GM23338 (cell line): ENCODE measurements at regions not wholly inside any gene's neighbourhood (a gene's known extent, or its start where the extent isn't known, plus 50 kb on each side); places are given as distances from the start of the nearest gene placed in this dataset.

Experiments used
- ATAC-seq: fragments of 200-7000 bp; cut with Tn5 transposase; 3 replicates; pipeline ENCODE4 v1.9.1; 2020
- DNase-seq: peaks from one replicate; pipeline ENCODE4 v3.0.0-alpha.2; 2015; ENCODE audit warnings: low spot score
- H2AFZ ChIP-seq: fragments of 200-600 bp; sonication (generic); 2 replicates; pipeline ENCODE4 v1.8.0; 2016; ENCODE audit warnings: antibody characterized with exemption, mild to moderate bottlenecking, moderate library complexity
- H3F3A ChIP-seq: fragments of 200-600 bp; sonication (generic); replicated peaks from 2 replicates; pipeline ENCODE4 v1.8.0; 2017; ENCODE audit warnings: antibody characterized with exemption, mixed run types, low read depth
- H3K27ac ChIP-seq: fragments of 200-600 bp; sonication (generic); 2 replicates; pipeline ENCODE4 v1.6.1; 2016; ENCODE audit warnings: low read depth
- H3K27me3 ChIP-seq: fragments of 200-600 bp; sonication (generic); 2 replicates; pipeline ENCODE4 v1.8.0; 2016; ENCODE audit warnings: mild to moderate bottlenecking, mixed run types, moderate library complexity; ENCODE audit not compliant: insufficient read depth
- H3K36me3 ChIP-seq: fragments of 200-600 bp; sonication (generic); 2 replicates; pipeline ENCODE4 v1.8.0; 2016; ENCODE audit warnings: mild to moderate bottlenecking; ENCODE audit not compliant: insufficient read depth
- H3K4me1 ChIP-seq: fragments of 200-600 bp; sonication (generic); 2 replicates; pipeline ENCODE4 v1.8.0; 2016; ENCODE audit warnings: mild to moderate bottlenecking, moderate library complexity; ENCODE audit not compliant: insufficient read depth
- H3K4me2 ChIP-seq: fragments of 200-600 bp; sonication (generic); 2 replicates; pipeline ENCODE4 v1.7.1; 2017; ENCODE audit warnings: mixed run types
- H3K4me3 ChIP-seq: fragments of 200-600 bp; sonication (generic); 2 replicates; pipeline ENCODE4 v1.6.1; 2016; ENCODE audit warnings: mixed run types
- H3K79me2 ChIP-seq: fragments of 200-600 bp; sonication (generic); replicated peaks from 2 replicates; pipeline ENCODE4 v1.8.0; 2017; ENCODE audit warnings: mild to moderate bottlenecking; ENCODE audit not compliant: insufficient read depth
- H3K9me2 ChIP-seq: fragments of 200-600 bp; sonication (generic); 2 replicates; pipeline ENCODE4 v1.8.0; 2017; ENCODE audit not compliant: insufficient read depth
- H4K20me1 ChIP-seq: fragments of 200-600 bp; sonication (generic); replicated peaks from 2 replicates; pipeline ENCODE4 v1.8.0; 2017; ENCODE audit warnings: mild to moderate bottlenecking; ENCODE audit not compliant: insufficient read depth
- H3K27ac Mint-ChIP-seq: 2 replicates; pipeline ENCODE4 v1.8.0; 2020; ENCODE audit warnings: inconsistent platforms, mild to moderate bottlenecking, moderate library complexity, mixed read lengths
- H3K27me3 Mint-ChIP-seq: 3 replicates; pipeline ENCODE4 v1.8.0; 2022; ENCODE audit warnings: low read depth, mild to moderate bottlenecking, moderate library complexity, mixed read lengths, inconsistent platforms; ENCODE audit not compliant: insufficient read depth, poor library complexity
- H3K36me3 Mint-ChIP-seq: 3 replicates; pipeline ENCODE4 v1.8.0; 2021; ENCODE audit warnings: low read depth, mild to moderate bottlenecking, inconsistent platforms, moderate library complexity, mixed read lengths
- H3K4me1 Mint-ChIP-seq: 3 replicates; pipeline ENCODE4 v1.8.0; 2020; ENCODE audit warnings: mild to moderate bottlenecking, inconsistent platforms, mixed read lengths
- H3K4me3 Mint-ChIP-seq: 3 replicates; pipeline ENCODE4 v1.8.0; 2021; ENCODE audit warnings: moderate library complexity, mild to moderate bottlenecking, inconsistent platforms, mixed read lengths
- H3K9me3 Mint-ChIP-seq: 3 replicates; pipeline ENCODE4 v1.8.0; 2020; ENCODE audit warnings: moderate library complexity, mild to moderate bottlenecking, inconsistent platforms, mixed read lengths
- CREB1 ChIP-seq: fragments of 250-450 bp; sonication (Bioruptor Pico); IDR thresholded peaks from 2 replicates; pipeline ENCODE4 v1.5.0; 2020; ENCODE audit warnings: low read depth, mild to moderate bottlenecking, moderate library complexity
- CTCF ChIP-seq, 2 experiments: fragments of 200-600 bp in 1 of 2; sonication (generic) in 1 of 2; conservative IDR thresholded peaks; 2 replicates each; pipeline versions ENCODE4 v1.5.1 to v1.6.1; 2016 to 2017; ENCODE audit warnings: antibody characterized with exemption in 2 of 2, low read depth in 2 of 2, mild to moderate bottlenecking in 2 of 2, moderate library complexity in 1 of 2
- ETS1 ChIP-seq: IDR thresholded peaks from 2 replicates; pipeline ENCODE4 v1.6.1; 2016; ENCODE audit warnings: antibody characterized with exemption
- EZH2 ChIP-seq: fragments of 200-600 bp; sonication (generic); IDR thresholded peaks from one replicate; pipeline ENCODE4 v1.8.0; 2017; ENCODE audit warnings: antibody characterized with exemption, mild to moderate bottlenecking, low read depth; ENCODE audit not compliant: unreplicated experiment
- EZH2phosphoT487 ChIP-seq: fragments of 200-600 bp; sonication (generic); IDR thresholded peaks from one replicate; pipeline ENCODE4 v1.8.1; 2018; ENCODE audit warnings: antibody characterized with exemption; ENCODE audit not compliant: unreplicated experiment
- JUNB ChIP-seq: IDR thresholded peaks from one replicate; pipeline ENCODE4 v1.6.1; 2016; ENCODE audit warnings: antibody characterized with exemption; ENCODE audit not compliant: unreplicated experiment
- NANOG ChIP-seq: IDR thresholded peaks from 2 replicates; pipeline ENCODE4 v1.6.1; 2016; ENCODE audit warnings: antibody characterized with exemption, borderline replicate concordance
- POLR2AphosphoS5 ChIP-seq: IDR thresholded peaks from 2 replicates; pipeline ENCODE4 v1.6.1; 2016; ENCODE audit warnings: antibody characterized with exemption, low read depth
- REST ChIP-seq: IDR thresholded peaks from one replicate; pipeline ENCODE4 v1.6.1; 2018; ENCODE audit warnings: antibody characterized with exemption; ENCODE audit not compliant: unreplicated experiment
- STAT1 ChIP-seq: IDR thresholded peaks from one replicate; pipeline ENCODE4 v1.6.1; 2016; ENCODE audit warnings: antibody characterized with exemption; ENCODE audit not compliant: unreplicated experiment
- ZNF114 ChIP-seq: fragments of 250-450 bp; sonication (Bioruptor Pico); IDR thresholded peaks from 2 replicates; pipeline ENCODE4 v1.5.0; 2020; ENCODE audit warnings: mild to moderate bottlenecking, moderate library complexity
- ZNF331 ChIP-seq: fragments of 250-450 bp; sonication (Bioruptor Pico); IDR thresholded peaks from 2 replicates; pipeline ENCODE4 v1.5.0; 2020; ENCODE audit warnings: low read depth, mild to moderate bottlenecking, moderate library complexity
- ZNF462 ChIP-seq: fragments of 250-450 bp; sonication (Bioruptor Pico); IDR thresholded peaks from 2 replicates; pipeline ENCODE4 v1.5.0; 2020; ENCODE audit warnings: mild to moderate bottlenecking, moderate library complexity

- Histone ChIP-seq H2AFZ (no peak overlapping the region), H3K4me2 (no peak overlapping the region), H4K20me1 (no peaks in the 10 kb centered on the region), H3K36me3 (no peaks in the 10 kb centered on the region), H3K79me2 (no peaks in the 10 kb centered on the region), H3F3A (no peaks in the 10 kb centered on the region), H3K9me2 (no peaks in the 10 kb centered on the region), H3K4me1 (no peaks in the 10 kb centered on the region), H3K27ac (no peak overlapping the region), H3K27me3 (no peaks in the 10 kb centered on the region), H3K4me3 (no peak overlapping the region)
- Mint-ChIP-seq H3K27me3 (no peaks in the 10 kb centered on the region), H3K4me3 (no peak overlapping the region), H3K27ac (no peak overlapping the region), H3K4me1 (peaks cover 6% of the 10 kb centered on the region), H3K9me3 (0 out of 3 replicates have a peak, but pooled peaks cover 4% of the 10 kb centered on the region), H3K36me3 (no peaks in the 10 kb centered on the region)
- no peak for DNase-seq
- ATAC-seq, result no peak
- TF ChIP-seq ZNF114 (CRISPR knock-in tag) (no peak), CTCF (conservative IDR thresholded peaks at IDR 0.05; ENCODE audit: low read depth in 2 of 2) (no peak), JUNB (no peak), EZH2 (no peak), ETS1 (no peak), POLR2AphosphoS5 (no peak), ZNF462 (CRISPR knock-in tag) (no peak), NANOG (no peak), EZH2phosphoT487 (no peak), REST (no peak), CREB1 (CRISPR knock-in tag) (no peak), STAT1 (no peak), ZNF331 (no peak)
These were observed 584.9 kb downstream of the MAT2B start for GRCh38 chr5:164090358-164090757.
